Right atrium auricular region (tissue), 2 donors: ENCODE measurements at regions not wholly inside any gene's neighbourhood (a gene's known extent, or its start where the extent isn't known, plus 50 kb on each side); places are given as distances from the start of the nearest gene placed in this dataset.

Experiments used
- DNase-seq: peaks from one replicate; pipeline ENCODE4 v3.0.0-alpha.2; 2019; ENCODE audit warnings: low spot score
- H3K27ac ChIP-seq, 2 donors: fragments of 200-600 bp; sonication (generic); 1 replicate in 1 of 2; 2 replicates in 1 of 2; pipeline ENCODE4 v1.5.1; 2016 to 2019
- H3K27me3 ChIP-seq, 2 donors: fragments of 200-600 bp; sonication (generic); one replicate each; pipeline versions ENCODE4 v1.5.1 to v1.6.0; 2017 to 2019
- H3K36me3 ChIP-seq: fragments of 200-600 bp; sonication (generic); one replicate; pipeline ENCODE4 v1.5.1; 2016
- H3K4me1 ChIP-seq, 2 donors: fragments of 200-600 bp; sonication (generic); one replicate each; pipeline versions ENCODE4 v1.5.1 to v1.6.0; 2017 to 2019
- H3K4me3 ChIP-seq, 2 donors: fragments of 200-600 bp; sonication (generic); 1 replicate in 1 of 2; 2 replicates in 1 of 2; pipeline ENCODE4 v1.5.1; 2017 to 2019; ENCODE audit warnings: mild to moderate bottlenecking in 1 of 2, moderate library complexity in 1 of 2
- H3K9me3 ChIP-seq, 2 donors: fragments of 200-600 bp; sonication (generic); one replicate each; pipeline ENCODE4 v1.5.1; 2019
- CTCF ChIP-seq, 2 donors: fragments of 200-600 bp; sonication (generic); IDR thresholded peaks; one replicate each; pipeline ENCODE4 v1.5.1; 2019; ENCODE audit warnings: antibody characterized with exemption in 2 of 2

GRCh38 chr13:111949311-111949710 is 117.6 kb upstream of the SOX1 start:
- no peaks in the 10 kb centered on the region for H3K4me1 ChIP-seq
- H3K27me3 ChIP-seq: no peaks in the 10 kb centered on the region
- peaks cover 0 to 14% of the 10 kb centered on the region in 2 donors for H3K9me3 ChIP-seq
- TF ChIP-seq CTCF (IDR thresholded peaks at IDR 0.05): no peak
- H3K36me3 ChIP-seq: no peaks in the 10 kb centered on the region
- H3K4me3 ChIP-seq: no peak overlapping the region
- no peak overlapping the region for H3K27ac ChIP-seq
- DNase-seq: no peak

- H3K27me3 ChIP-seq: no peaks in the 10 kb centered on the region
- DNase-seq: no peak
- no peaks in the 10 kb centered on the region for H3K36me3 ChIP-seq
Observed at GRCh38 chr13:111950697-111951096, 116.3 kb upstream of the SOX1 start.

DNA sequence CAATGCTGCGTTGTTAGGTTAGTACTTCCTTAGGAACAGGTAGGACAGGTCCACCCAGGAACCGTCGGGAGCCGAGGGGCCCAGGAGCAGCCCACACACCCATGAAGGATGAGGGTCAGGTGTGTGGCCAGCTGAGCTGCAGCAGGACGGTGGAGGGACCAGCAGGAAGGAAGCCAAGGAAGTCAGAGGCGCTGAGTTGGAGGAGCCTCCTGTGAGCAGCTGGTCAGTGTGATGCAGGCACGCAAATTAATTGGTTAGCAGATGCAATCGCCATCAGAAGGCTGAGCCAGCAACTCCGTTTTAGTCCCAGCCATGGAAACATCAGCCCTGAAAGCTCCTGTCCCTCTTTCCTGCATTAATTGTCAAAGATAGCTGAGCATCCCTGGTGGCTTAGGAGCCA is 114.9 kb upstream of the SOX1 start:
- Histone ChIP-seq H3K27me3 (no peaks in the 10 kb centered on the region), H3K4me1 (no peaks in the 10 kb centered on the region), H3K27ac (no peak overlapping the region), H3K36me3 (no peaks in the 10 kb centered on the region), H3K4me3 (no peak overlapping the region), H3K9me3 (peaks cover 0 to 14% of the 10 kb centered on the region in 2 donors)
- peak; percentile 44 for DNase-seq
- no peak for TF ChIP-seq CTCF (IDR thresholded peaks at IDR 0.05)

More at GRCh38 chr13:111950697-111951096, 116.3 kb upstream of the SOX1 start:
- Histone ChIP-seq H3K9me3 (peaks cover 0 to 14% of the 10 kb centered on the region in 2 donors), H3K27ac (no peak overlapping the region), H3K4me3 (no peak overlapping the region), H3K4me1 (no peaks in the 10 kb centered on the region)
- no peak for TF ChIP-seq CTCF (IDR thresholded peaks at IDR 0.05)

GRCh38 chr13:111952814-111953213 is 114.1 kb upstream of the SOX1 start:
- Histone ChIP-seq H3K9me3 (peaks cover 0 to 14% of the 10 kb centered on the region in 2 donors), H3K27ac (no peak overlapping the region), H3K27me3 (no peaks in the 10 kb centered on the region), H3K36me3 (no peaks in the 10 kb centered on the region), H3K4me3 (no peak overlapping the region), H3K4me1 (no peaks in the 10 kb centered on the region)
- peak; percentile 21 for DNase-seq
- TF ChIP-seq CTCF (IDR thresholded peaks at IDR 0.05): no peak

- no peak for TF ChIP-seq CTCF (IDR thresholded peaks at IDR 0.05)
- peak; percentile 28 for DNase-seq
Observed at GRCh38 chr13:111953546-111954178, 113.3 kb upstream of the SOX1 start.

More at GRCh38 chr13:111953546-111954178, 113.3 kb upstream of the SOX1 start:
- Histone ChIP-seq H3K4me1 (no peaks in the 10 kb centered on the region), H3K27me3 (no peaks in the 10 kb centered on the region), H3K9me3 (peaks cover 0 to 14% of the 10 kb centered on the region in 2 donors), H3K36me3 (no peaks in the 10 kb centered on the region), H3K4me3 (no peak overlapping the region), H3K27ac (no peak overlapping the region)
